HG03045 (cell line): ENCODE measurements at regions not wholly inside any gene's neighbourhood (a gene's known extent, or its start where the extent isn't known, plus 50 kb on each side); places are given as distances from the start of the nearest gene placed in this dataset.

Source experiments
- ATAC-seq: cut with Tn5 transposase; IDR thresholded peaks from one replicate; pipeline ENCODE4 v1.9.1; 2021; ENCODE audit warnings: mild to moderate bottlenecking, moderate library complexity; ENCODE audit not compliant: unreplicated experiment

DNA sequence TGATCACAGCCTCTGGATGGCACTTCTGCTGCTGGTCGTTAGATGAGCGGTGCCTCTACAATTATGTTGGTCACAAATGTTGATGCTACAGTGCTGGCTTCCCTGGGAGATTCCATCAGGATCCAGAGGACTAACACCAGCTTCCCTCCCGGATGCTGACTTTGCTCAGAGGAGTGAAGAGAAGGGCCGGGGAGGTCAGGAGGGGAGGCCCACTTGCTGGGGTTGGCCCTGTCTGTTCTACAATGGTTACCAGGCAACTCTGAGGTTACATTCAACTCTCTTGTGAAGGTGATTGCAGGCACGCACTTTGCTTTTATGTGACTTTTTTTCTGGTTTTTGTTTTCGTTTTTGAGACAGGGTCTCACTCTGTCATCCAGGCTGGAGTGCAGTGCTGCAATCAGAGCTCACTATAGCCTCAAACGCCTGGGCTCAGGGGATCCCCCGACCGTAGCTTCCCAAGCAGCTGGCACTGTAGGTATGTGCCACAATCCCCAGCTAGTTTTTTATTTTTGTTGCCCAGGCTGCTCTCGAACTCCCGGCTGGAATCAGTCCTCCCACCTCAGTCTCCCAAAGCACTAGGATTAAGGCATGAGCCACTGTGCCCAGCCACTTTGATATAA, 112.5 kb downstream of the ADSS2 start:
- ATAC-seq, result no peak

DNA sequence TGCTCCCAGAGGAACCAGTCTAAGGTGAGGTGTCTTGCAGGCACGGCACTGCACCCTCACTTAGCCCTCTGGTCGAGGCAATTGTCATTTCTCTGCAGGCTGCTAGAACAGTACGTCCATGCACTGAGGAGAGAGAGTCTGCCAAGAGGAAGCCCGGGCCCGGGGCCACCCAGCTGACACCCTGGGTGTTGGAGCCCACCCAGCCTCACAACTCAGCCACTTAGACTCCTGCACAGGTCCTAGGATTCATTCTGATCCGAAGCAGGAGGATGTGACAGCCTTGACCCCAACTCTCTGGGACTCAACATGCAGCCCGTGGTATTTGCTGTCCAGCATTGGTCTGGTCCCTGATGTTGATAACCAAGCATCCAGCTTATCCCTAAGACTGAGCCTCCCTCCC, 111.9 kb downstream of the ADSS2 start:
- no peak for ATAC-seq

DNA sequence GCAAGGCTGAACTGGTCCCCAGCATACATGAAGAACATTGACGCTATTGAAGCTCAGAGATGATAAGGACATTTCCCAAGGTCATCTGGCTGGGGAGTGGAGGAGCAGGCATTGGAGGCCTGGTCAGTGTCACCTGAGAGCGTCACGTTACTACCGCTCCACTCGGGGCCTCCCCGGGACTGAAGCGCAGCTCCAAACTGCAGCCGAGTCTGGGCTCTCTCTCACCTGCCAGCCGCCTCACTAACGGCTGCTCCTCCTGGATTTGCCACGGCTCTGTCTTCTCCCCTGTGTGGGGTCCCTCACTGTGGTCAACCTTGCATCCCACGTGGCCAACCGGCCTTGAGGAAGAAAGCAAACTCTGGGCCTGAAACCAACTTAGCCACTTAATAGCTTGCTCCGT, 111.3 kb downstream of the ADSS2 start:
- ATAC-seq, result no peak

DNA sequence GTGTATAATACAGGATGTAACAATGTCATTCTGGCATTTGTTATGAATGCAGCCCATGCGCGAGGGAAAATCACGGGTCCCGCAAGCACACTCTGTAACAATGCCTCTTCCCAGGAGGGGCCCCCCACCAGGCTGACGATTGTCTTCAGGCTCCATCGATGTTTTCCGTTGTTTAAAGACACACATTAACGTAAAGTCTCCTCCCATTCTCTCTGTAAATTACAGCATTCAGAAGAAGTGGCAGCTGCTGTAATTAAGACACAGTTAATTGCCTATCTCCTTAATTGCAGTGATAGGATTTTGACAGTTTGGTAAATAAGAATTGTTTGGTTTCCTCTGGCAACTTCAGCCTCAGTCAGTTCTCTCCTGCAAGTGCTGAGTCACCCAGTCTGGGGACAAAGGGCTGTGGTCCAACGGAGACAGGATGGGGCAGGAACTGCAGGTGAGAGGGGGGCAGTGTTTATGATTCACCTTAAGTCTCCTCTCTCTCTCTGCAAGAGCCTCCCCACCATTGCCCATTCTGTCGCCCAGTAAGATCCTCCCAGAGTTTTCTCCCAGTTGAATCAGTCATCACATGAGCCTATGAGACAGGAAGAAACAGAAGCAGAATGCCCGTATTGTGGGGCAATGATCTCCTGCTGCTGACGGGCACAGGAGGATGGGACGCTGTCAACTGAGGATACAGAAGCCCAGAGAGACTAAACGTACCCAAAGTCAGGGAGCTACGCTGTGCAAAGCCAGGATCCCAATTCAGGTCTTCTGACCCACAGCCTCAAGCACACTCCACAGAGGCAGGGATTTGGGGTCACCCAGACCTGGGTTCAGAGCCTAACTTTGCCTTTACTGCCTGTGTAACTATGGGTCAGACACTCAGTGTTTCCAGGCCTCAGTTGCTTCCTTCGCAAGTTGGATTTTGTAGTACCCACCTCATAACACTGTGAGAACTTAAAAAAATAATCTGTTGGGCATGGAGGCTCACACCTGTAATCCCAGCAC, 110.0 kb downstream of the ADSS2 start:
- no peak for ATAC-seq

DNA sequence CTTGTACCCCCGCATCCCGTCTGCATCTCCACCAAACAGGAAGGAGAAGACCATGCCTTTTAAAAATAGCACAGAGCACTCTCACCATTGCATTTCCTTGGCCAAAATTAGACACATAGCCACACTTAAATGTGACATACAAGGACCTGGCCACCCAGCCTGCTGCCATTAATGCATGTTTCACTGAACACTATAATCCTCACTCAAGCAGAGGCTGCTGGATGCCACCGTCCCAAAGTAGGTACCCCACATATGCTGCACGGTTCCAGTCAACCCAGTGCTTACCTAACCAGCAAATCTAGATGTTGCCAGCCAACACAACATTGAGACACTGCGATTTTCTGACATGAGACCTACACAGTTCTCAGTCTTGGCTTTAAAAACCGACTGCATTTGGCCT, 107.7 kb downstream of the ADSS2 start:
- no peak for ATAC-seq

DNA sequence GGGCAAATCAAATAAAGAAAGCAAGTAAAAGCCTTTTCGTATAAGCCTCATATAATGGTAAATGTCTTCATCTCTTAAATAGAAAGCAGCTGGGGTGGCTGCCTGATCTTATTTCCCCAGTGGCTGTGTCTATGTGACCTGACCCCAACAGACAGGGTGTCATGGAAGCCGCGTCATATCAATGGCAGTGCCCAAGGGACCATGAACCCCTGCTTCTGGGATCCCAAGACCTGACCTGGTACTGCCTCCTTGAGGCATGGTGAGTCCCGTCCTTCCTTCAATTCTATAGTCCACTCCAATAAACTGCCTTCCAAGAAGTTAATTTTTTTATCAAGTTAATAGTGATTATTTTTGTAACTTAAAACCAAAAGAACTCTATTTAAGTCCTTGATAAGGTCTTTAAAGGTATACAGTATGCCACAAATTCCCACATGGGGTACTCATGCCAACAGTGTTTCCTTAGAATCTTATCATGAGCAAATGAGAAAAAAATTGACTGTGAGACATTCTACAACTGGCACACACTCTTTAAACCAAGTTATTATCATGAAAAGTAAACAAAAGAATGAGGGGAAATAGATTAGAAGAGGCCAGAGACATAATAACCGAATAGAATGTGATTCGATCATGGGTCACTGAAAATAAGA, 104.6 kb downstream of the ADSS2 start:
- ATAC-seq, result no peak

DNA sequence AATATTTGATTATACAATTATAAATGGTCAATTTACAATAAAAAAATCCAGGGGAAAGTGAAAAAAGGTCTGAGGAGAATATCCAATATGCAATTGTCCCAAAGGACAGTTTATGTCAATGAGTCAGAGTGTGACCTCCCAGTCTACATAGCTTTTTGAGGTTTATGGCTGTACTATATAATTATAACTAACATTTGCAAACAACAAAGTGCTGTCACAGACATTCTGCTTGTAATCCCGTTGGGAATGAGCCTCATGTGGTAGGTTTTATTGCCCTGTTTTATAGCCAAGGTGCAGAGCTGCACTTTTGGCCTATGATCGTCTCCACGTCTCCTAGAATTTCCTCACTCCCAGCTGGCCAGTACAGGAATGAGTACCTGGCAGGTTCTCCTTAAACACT, 103.8 kb downstream of the ADSS2 start:
- no peak for ATAC-seq

DNA sequence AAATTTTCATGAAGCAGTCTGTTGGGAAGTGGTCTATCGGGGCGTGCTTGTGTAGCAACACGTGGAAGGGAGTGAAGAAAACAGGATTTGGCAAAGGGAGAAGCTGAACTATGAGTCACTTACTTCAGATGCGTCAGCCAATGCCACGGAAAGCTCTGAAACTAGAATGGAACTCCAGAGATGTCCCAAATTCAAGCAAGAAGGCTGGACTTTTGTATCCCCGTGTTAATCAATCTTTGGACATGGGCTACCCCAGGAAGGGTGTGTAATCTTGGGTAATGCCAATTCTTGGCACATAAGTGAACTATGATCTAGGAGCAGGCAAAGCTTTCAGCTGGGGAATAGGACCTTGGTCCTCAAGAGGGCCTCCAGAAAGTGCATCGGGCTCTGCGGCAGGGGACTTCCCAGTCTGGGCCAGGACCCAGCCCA, 102.6 kb downstream of the ADSS2 start:
- ATAC-seq, result no peak

DNA sequence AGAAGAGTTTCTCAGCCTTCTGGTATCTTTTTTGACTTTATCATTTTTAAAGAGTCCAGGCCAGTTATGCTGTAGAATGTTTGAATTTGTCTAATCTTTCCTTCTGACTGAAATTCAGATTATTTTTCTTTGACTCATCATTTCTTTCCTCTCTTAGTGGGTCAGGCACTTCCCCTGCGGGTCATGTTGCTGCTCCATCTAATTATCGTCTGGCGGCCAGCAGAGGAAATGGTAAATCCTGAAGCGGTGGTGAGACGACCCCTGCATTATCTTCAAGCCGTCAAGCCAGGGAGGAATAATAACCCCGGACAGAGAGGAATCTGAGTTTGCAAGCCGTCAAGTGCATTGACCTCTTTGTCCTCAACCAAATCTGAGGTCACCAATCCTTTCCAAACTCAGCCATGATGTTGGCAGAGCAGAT, 102.1 kb downstream of the ADSS2 start:
- no peak for ATAC-seq

DNA sequence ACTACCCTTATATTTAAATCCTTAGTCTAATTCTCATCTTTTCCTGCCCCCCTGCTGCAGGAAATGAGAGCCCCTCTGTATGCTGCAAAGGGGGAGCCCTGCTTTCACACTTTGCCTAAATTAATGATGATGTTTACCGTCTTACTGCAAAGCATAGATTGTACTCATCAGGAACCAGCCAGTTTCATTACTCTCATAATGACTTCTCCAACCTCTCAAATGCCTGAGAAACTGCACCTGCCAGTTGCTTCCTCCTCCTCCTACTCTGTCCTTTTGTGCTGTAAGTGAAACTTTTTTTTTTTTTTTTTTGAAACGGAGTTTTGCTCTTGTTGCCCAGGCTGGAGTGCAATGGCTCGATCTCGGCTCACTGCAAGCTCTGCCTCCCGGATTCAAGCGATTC, 101.7 kb downstream of the ADSS2 start:
- peak; percentile 72 for ATAC-seq

DNA sequence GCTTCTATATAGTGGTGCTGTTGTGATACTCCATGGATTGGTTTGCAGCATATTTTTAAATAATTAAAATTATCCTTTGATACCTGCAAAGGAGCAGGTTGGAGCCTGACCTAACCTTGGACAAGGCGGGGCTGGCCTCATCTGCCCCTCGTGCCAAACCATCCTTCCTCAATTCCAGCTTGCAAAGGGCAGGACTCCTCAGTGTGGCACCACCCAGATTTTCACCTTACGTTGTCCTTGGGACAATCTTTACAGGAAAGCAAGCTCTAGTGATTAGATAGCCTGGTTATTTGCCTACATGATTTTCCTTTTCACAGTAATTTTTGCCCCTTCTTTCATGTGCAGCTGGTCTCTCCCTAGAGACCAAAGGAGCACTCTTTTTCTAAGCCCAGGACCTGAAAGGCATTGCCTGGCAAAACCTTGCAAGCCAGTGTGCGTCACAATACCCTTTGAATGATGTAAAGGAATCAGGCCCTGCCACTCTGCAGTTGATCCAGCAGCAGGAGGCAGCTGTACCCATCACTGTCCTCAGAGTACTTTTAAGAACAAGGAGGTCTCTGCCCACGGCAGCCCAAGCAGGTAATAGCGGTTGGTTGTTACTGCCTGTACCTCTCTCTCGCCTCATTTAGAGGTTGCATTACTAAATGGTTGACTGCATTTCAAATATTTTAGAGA, 99.4 kb downstream of the ADSS2 start:
- no peak for ATAC-seq

DNA sequence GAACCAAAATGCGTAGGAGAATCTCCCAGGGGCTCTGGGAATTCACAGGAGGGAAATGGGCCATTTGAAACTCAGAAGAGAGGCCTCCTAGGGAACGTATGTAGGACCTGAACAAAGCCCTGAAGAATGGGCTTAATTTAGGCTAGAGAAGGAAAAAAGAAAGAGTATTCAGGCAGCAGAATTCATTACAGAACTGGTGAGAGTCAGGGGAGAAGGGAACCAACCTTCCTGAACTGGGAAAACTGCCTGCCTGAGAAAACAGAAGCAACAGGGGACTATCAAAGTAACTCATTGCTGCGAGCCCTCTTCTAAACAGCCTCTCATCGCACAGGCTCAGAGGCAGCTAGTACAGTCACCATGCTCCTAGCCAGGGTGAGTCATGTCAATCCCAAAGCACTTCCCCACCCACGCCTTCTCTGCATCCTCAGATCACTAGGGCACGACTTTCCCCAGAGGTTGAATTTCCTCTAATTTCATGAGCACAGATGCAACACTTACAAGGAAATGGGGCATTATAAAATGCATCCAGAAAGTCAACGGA, 98.1 kb downstream of the ADSS2 start:
- ATAC-seq, result peak; percentile 79

DNA sequence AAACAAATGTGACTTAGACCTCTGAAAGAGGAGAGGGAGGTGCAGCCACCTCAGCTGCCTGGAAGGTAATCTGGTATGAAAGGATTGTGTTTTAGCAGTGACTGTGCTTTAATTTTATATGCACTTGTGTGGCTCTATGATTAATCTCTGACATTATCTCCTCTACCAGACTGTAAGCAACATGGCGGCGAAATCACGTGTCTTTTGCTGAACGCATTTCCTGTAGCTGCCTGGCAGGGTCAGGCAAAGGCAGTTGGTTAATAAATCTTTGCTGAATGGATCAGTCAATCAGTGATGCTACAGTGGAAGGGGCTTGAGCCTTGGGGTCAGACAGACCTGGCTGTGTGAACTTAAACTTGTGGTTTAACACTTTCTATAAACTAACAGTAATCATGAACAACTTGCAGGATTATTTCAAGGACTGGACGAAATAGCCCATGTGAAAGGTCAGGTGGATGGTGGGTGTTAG, 96.9 kb downstream of the ADSS2 start:
- ATAC-seq, result no peak

DNA sequence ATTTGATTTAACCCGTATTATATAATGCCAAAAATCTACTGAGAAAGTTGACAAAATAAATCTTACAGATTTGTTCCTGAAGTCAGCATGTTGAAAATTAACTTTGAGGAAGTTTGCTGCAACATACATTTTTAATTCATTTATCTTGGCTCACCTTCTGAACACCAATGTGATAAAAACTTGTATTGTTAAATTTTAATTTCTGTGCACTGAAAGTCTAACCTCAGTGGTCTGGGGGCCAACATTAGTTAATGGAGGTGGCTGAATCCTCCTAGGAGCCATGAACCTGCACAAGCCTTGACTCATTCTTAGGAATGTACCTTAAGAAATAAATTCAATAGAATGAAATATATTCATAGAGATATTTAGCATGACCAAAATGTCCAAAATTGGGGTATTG, 95.3 kb downstream of the ADSS2 start:
- ATAC-seq, result no peak
